Type B pancreatic cell (in vitro differentiated cells): ENCODE measurements at regions not wholly inside any gene's neighbourhood (a gene's known extent, or its start where the extent isn't known, plus 50 kb on each side); places are given as distances from the start of the nearest gene placed in this dataset.

Experiments used
- DNase-seq: peaks from one replicate; pipeline ENCODE4 v3.0.0; 2021; ENCODE audit warnings: mixed read lengths; ENCODE audit not compliant: unreplicated experiment; ENCODE audit errors: extremely low spot score
- H3K27ac Mint-ChIP-seq: 2 replicates; pipeline ENCODE4 v1.8.0; 2021; ENCODE audit warnings: mild to moderate bottlenecking, mixed read lengths
- H3K27me3 Mint-ChIP-seq: 2 replicates; pipeline ENCODE4 v1.8.0; 2021; ENCODE audit warnings: mixed read lengths
- H3K36me3 Mint-ChIP-seq: 2 replicates; pipeline ENCODE4 v1.8.0; 2021; ENCODE audit warnings: mixed read lengths
- H3K4me1 Mint-ChIP-seq: one replicate; pipeline ENCODE4 v1.8.0; 2021; ENCODE audit warnings: mixed read lengths; ENCODE audit not compliant: unreplicated experiment
- H3K4me3 Mint-ChIP-seq: 2 replicates; pipeline ENCODE4 v1.8.0; 2021; ENCODE audit warnings: mild to moderate bottlenecking, mixed read lengths
- H3K9me3 Mint-ChIP-seq: 2 replicates; pipeline ENCODE4 v1.8.0; 2021; ENCODE audit warnings: mixed read lengths
- CTCF ChIP-seq: fragments of 200-600 bp; sonication (generic); conservative IDR thresholded peaks from 2 replicates; pipeline ENCODE4 v1.5.0; 2021; ENCODE audit warnings: antibody characterized with exemption, mild to moderate bottlenecking

DNA sequence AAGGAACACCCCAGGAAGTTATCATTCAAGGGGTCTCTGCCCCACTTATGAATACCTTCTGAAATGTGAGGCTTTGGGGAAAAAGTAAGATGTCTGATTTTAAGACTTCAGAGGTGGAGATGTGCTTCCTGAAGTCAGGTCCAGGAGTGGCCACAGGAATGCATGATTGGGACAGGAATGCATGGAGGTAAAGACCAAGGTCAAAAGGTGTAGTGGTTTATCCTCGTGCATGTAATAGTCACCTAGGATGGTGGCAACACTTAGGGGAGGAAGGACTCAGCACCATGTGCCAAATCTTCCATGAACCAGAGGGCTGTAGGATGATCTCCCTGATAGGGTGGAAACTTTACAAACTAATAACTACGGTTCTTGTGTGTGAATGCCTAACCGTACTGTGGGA lies 217.3 kb downstream of the C12orf75 start:
- Mint-ChIP-seq H3K4me1 (no peaks in the 10 kb centered on the region), H3K27me3 (peaks cover under 1% of the 10 kb centered on the region), H3K36me3 (no peaks in the 10 kb centered on the region), H3K27ac (no peak overlapping the region), H3K4me3 (no peak overlapping the region), H3K9me3 (no peaks in the 10 kb centered on the region)
- DNase-seq: no peak
- no peak for TF ChIP-seq CTCF

DNA sequence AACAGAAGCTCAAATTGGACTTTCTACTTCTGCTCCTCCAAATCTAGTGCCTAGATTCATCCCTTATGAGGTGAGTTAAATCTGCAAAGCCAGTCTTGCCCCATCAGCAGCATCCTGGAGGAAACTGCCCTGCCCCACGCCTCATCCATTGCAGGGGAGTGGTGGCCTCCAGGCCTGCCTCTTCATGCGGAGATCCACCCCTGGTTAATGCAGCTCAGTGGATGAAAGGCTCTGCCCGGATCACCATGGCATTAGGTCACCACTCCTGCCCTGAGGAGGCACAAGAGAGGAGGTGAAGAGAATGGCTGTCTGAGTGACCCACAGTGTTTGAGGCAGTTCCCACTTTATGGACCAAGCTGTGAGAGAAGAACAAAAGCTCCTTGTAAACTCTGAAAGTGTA lies 218.1 kb downstream of the C12orf75 start:
- Mint-ChIP-seq H3K27ac (no peak overlapping the region), H3K4me1 (peaks cover 1% of the 10 kb centered on the region), H3K27me3 (peaks cover 5% of the 10 kb centered on the region), H3K4me3 (no peak overlapping the region), H3K9me3 (no peaks in the 10 kb centered on the region), H3K36me3 (no peaks in the 10 kb centered on the region)
- no peak for DNase-seq
- TF ChIP-seq CTCF: no peak

- no peak overlapping the region for H3K27ac Mint-ChIP-seq
- peaks cover 18% of the 10 kb centered on the region for H3K4me1 Mint-ChIP-seq
These were observed 221.6 kb downstream of the C12orf75 start for GRCh38 chr12:105552056-105552455.

DNA sequence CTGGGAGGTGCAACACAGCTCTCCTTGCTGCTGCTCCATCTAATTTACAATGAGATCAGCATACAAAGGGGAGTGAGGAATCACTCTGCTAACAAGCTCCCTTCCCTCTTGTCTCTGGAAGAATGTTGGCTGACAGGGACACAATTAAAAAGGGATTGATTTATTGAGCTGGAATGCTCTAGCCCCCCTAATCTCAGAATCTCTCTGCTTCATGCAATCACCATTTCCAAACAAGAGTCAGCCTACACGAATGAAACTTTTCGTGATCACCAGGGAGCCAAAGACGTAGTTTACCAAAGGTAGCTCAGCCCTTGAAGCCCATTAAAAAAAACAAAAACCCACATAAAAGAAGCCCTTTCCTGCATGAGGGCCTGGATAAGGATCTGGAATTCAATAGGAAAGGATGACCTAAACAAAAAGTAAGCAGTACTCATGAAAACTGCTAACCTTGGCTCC lies 223.8 kb downstream of the C12orf75 start:
- H3K36me3 Mint-ChIP-seq: no peaks in the 10 kb centered on the region
- H3K9me3 Mint-ChIP-seq: no peaks in the 10 kb centered on the region
- DNase-seq: no peak
- H3K27me3 Mint-ChIP-seq: peaks cover 5% of the 10 kb centered on the region
- H3K27ac Mint-ChIP-seq: peak overlapping the region; percentile 35
- TF ChIP-seq CTCF: no peak
- no peak overlapping the region for H3K4me3 Mint-ChIP-seq
- H3K4me1 Mint-ChIP-seq: peaks cover 19% of the 10 kb centered on the region

More at GRCh38 chr12:105552056-105552455, 221.6 kb downstream of the C12orf75 start:
- no peaks in the 10 kb centered on the region for H3K9me3 Mint-ChIP-seq
- H3K36me3 Mint-ChIP-seq: no peaks in the 10 kb centered on the region
- no peak for DNase-seq
- peaks cover 5% of the 10 kb centered on the region for H3K27me3 Mint-ChIP-seq
- no peak overlapping the region for H3K4me3 Mint-ChIP-seq
- TF ChIP-seq CTCF: no peak

DNA sequence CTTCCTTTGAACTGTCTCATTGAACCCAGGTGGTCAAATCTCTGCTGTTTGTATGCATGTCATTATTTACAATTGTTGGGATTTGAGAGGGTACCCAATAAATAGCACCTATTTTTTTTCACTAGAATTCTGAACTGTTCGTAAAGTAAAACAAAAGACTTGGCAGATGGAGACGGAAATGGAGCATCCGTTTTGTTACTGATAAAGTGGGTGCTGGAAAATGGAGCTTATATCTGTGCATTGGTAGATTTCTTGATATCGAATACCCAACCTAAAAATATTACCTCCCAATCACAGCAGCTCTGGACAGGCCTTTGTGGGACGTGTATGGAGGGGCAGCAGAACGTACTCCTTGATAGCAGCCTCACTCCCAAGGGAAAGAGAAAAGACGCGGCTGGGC lies 224.4 kb downstream of the C12orf75 start:
- no peak for DNase-seq
- H3K27me3 Mint-ChIP-seq: peaks cover 8% of the 10 kb centered on the region
- no peak for TF ChIP-seq CTCF
- H3K9me3 Mint-ChIP-seq: no peaks in the 10 kb centered on the region
- peaks cover 19% of the 10 kb centered on the region for H3K4me1 Mint-ChIP-seq
- no peak overlapping the region for H3K27ac Mint-ChIP-seq
- no peaks in the 10 kb centered on the region for H3K36me3 Mint-ChIP-seq
- H3K4me3 Mint-ChIP-seq: no peak overlapping the region
